ENCODE measurements at regions not wholly inside any gene's neighbourhood (a gene's known extent, or its start where the extent isn't known, plus 50 kb on each side); places are given as distances from the start of the nearest gene placed in this dataset.

DNA sequence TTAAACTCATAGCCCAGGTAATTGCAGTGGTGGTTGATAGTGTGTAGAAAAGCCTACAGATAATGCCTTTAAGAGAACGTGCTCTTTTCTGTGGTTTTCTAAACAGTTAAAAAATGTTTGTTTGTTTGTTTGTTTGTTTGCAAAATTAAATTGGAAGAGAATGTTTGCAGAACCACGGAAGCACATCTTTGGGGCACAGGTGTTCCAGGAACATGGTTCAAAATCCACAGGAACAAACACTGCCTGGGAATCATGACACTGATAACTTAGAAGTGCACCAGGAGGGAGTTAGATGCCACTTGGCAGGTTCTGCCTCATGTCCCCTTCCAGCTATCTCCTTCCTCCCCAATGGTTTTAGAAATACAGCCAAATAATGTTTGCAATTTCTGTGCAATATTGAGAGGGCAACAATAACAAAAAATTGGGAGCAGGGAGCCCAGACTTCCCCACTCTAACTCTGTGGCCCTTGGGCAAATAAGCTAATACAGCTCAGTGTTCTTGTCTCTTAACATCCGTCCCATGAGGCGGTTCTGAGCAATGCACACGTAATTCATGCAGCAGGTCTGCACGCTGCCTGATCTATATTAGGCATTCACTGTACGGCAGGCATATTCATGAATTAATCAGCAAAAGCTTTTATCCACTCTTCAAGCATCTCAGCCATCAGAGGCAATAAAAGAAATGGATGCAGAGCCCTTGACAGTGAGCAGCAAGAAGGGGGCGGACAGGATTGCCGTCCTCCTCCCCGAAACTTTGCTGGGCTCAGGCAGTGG, 274.3 kb upstream of the FOXQ1 start:
- no peaks in the 10 kb centered on the region for H3K36me3 ChIP-seq (ENCODE audit: control insufficient read depth in 2 of 2, insufficient read depth in 1 of 2, low read length in 2 of 2)
- no peak overlapping the region for H3K4me3 ChIP-seq (ENCODE audit: low read depth, low read length)
- no peak overlapping the region for H3K27ac ChIP-seq (ENCODE audit: extremely low read depth, low read depth, low read length)
- ChIA-PET POLR2A (no interaction called here), CTCF (no interaction called here)
- no peaks in the 10 kb centered on the region for H3K9me3 ChIP-seq (ENCODE audit: control insufficient read depth, insufficient read depth, low read depth, low read length)
- TF ChIP-seq ZNF114 (tag by site-specific recombination; IDR thresholded peaks at IDR 0.05) (no peak), ZNF544 (tag by site-specific recombination; IDR thresholded peaks at IDR 0.05) (no peak), ZNF792 (tag by site-specific recombination; IDR thresholded peaks at IDR 0.05) (no peak), RBAK (tag by site-specific recombination; IDR thresholded peaks at IDR 0.05) (no peak), ZNF747 (tag by site-specific recombination; IDR thresholded peaks at IDR 0.05) (no peak), REPIN1 (tag by site-specific recombination; IDR thresholded peaks at IDR 0.05; ENCODE audit: low read depth) (no peak), YY1 (tag by site-specific recombination; IDR thresholded peaks at IDR 0.05) (no peak), ZNF202 (tag by site-specific recombination; IDR thresholded peaks at IDR 0.05; ENCODE audit: borderline replicate concordance) (no peak), ZBTB1 (tag by site-specific recombination; IDR thresholded peaks at IDR 0.05) (no peak), ZNF76 (tag by site-specific recombination; IDR thresholded peaks at IDR 0.05; ENCODE audit: borderline replicate concordance, low read depth) (no peak), ZNF555 (tag by site-specific recombination; conservative IDR thresholded peaks at IDR 0.05) (no peak), ZNF175 (tag by site-specific recombination; IDR thresholded peaks at IDR 0.05) (no peak), ZNF184 (tag by site-specific recombination; IDR thresholded peaks at IDR 0.05) (no peak), ZBTB7A (tag by site-specific recombination; IDR thresholded peaks at IDR 0.05; ENCODE audit: low read depth) (no peak)
- TF ChIP-seq, protein P1, sequence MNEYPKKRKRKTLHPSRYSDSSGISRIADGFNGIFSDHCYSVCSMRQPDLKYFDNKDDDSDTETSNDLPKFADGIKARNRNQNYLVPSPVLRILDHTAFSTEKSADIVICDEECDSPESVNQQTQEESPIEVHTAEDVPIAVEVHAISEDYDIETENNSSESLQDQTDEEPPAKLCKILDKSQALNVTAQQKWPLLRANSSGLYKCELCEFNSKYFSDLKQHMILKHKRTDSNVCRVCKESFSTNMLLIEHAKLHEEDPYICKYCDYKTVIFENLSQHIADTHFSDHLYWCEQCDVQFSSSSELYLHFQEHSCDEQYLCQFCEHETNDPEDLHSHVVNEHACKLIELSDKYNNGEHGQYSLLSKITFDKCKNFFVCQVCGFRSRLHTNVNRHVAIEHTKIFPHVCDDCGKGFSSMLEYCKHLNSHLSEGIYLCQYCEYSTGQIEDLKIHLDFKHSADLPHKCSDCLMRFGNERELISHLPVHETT (tag by site-specific recombination; IDR thresholded peaks at IDR 0.05), result no peak
- TF ChIP-seq, protein P2, sequence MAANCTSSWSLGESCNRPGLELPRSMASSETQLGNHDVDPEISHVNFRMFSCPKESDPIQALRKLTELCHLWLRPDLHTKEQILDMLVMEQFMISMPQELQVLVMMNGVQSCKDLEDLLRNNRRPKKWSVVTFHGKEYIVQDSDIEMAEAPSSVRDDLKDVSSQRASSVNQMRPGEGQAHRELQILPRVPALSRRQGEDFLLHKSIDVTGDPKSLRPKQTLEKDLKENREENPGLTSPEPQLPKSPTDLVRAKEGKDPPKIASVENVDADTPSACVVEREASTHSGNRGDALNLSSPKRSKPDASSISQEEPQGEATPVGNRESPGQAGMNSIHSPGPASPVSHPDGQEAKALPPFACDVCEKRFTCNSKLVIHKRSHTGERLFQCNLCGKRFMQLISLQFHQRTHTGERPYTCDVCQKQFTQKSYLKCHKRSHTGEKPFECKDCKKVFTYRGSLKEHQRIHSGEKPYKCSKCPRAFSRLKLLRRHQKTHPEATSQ (tag by site-specific recombination; IDR thresholded peaks at IDR 0.05), result no peak
- TF ChIP-seq, protein P3, sequence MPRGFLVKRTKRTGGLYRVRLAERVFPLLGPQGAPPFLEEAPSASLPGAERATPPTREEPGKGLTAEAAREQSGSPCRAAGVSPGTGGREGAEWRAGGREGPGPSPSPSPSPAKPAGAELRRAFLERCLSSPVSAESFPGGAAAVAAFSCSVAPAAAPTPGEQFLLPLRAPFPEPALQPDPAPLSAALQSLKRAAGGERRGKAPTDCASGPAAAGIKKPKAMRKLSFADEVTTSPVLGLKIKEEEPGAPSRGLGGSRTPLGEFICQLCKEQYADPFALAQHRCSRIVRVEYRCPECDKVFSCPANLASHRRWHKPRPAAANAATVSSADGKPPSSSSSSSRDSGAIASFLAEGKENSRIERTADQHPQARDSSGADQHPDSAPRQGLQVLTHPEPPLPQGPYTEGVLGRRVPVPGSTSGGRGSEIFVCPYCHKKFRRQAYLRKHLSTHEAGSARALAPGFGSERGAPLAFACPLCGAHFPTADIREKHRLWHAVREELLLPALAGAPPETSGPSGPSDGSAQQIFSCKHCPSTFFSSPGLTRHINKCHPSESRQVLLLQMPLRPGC (tag by site-specific recombination; IDR thresholded peaks at IDR 0.05), result no peak
- no peaks in the 10 kb centered on the region for H3K4me1 ChIP-seq (ENCODE audit: control insufficient read depth, insufficient read depth, low read length)

DNA sequence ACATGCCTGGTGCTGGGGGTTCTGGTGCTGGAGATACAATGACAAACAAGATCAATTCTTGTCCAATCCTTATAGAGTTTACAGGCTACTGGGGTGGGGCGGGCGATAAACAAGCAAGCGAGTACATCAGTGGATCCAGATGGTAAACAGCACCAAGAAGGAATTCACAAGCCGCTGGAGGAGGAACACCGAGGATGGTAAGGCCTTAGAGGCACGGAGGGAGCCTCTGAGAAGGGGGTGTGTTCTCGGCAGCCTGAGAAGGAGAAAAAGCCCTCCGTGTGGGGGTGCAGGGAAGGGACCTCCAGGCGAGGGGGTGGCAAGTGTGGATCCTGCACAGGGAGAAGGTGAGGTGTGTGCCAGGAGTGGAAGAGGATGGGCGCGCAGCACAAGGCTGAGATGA, 276.5 kb upstream of the FOXQ1 start:
- Histone ChIP-seq H3K27ac (ENCODE audit: extremely low read depth, low read depth, low read length) (no peak overlapping the region), H3K4me1 (ENCODE audit: control insufficient read depth, insufficient read depth, low read length) (no peaks in the 10 kb centered on the region), H3K4me3 (ENCODE audit: low read depth, low read length) (no peak overlapping the region), H3K36me3 (ENCODE audit: control insufficient read depth in 2 of 2, insufficient read depth in 1 of 2, low read length in 2 of 2) (no peaks in the 10 kb centered on the region), H3K9me3 (ENCODE audit: control insufficient read depth, insufficient read depth, low read depth, low read length) (no peaks in the 10 kb centered on the region)
- ChIA-PET POLR2A (no interaction called here), CTCF (no interaction called here)
- TF ChIP-seq GFI1B (tag by site-specific recombination; IDR thresholded peaks at IDR 0.05), result no peak
- no peak for TF ChIP-seq GLI2 (tag by site-specific recombination; IDR thresholded peaks at IDR 0.05; ENCODE audit: borderline replicate concordance, low read depth)
- TF ChIP-seq ZNF544 (tag by site-specific recombination; IDR thresholded peaks at IDR 0.05), result no peak
- no peak for TF ChIP-seq ZNF155 (tag by site-specific recombination; IDR thresholded peaks at IDR 0.05)
- TF ChIP-seq ZNF138 (tag by site-specific recombination; IDR thresholded peaks at IDR 0.05; ENCODE audit: borderline replicate concordance), result no peak
- TF ChIP-seq WT1 (tag by site-specific recombination; IDR thresholded peaks at IDR 0.05), result no peak
- no peak for TF ChIP-seq ZNF600 (tag by site-specific recombination; IDR thresholded peaks at IDR 0.05)
- TF ChIP-seq KLF10 (tag by site-specific recombination; IDR thresholded peaks at IDR 0.05), result no peak
